ENCODE measurements at regions not wholly inside any gene's neighbourhood (a gene's known extent, or its start where the extent isn't known, plus 50 kb on each side); places are given as distances from the start of the nearest gene placed in this dataset.

- DNase-seq (ENCODE audit: low spot score) = peak; percentile 29
Observed at GRCh38 chr4:128358231-128358912, 70.8 kb upstream of the PGRMC2 start.

GRCh38 chr4:128357286-128357685 lies 69.7 kb upstream of the PGRMC2 start:
- DNase-seq (ENCODE audit: low spot score) = no peak

- DNase-seq (ENCODE audit: low spot score) = no peak
Observed at GRCh38 chr4:128355305-128355704, 67.7 kb upstream of the PGRMC2 start.

GRCh38 chr4:128354205-128354821 lies 66.7 kb upstream of the PGRMC2 start:
- DNase-seq (ENCODE audit: low spot score) = peak; percentile 57

GRCh38 chr4:128353791-128354190 lies 66.2 kb upstream of the PGRMC2 start:
- no peak for DNase-seq (ENCODE audit: low spot score)

- no peak for DNase-seq (ENCODE audit: low spot score)
Observed at GRCh38 chr4:128351502-128351901, 63.9 kb upstream of the PGRMC2 start.

- no peak for DNase-seq (ENCODE audit: low spot score)
Observed at GRCh38 chr4:128350449-128351045, 62.9 kb upstream of the PGRMC2 start.

GRCh38 chr4:128349921-128350320 lies 62.3 kb upstream of the PGRMC2 start:
- peak; percentile 36 for DNase-seq (ENCODE audit: low spot score)

- DNase-seq (ENCODE audit: low spot score) = no peak
Observed at GRCh38 chr4:128347930-128348660, 60.5 kb upstream of the PGRMC2 start.

- DNase-seq (ENCODE audit: low spot score) = no peak
Observed at GRCh38 chr4:128347175-128347868, 59.7 kb upstream of the PGRMC2 start.

GRCh38 chr4:128346054-128346716 lies 58.6 kb upstream of the PGRMC2 start:
- no peak for DNase-seq (ENCODE audit: low spot score)

GRCh38 chr4:128345650-128346049 lies 58.0 kb upstream of the PGRMC2 start:
- no peak for DNase-seq (ENCODE audit: low spot score)

- no peak for DNase-seq (ENCODE audit: low spot score)
Observed at GRCh38 chr4:128342762-128343161, 55.1 kb upstream of the PGRMC2 start.

GRCh38 chr4:128341634-128342033 lies 54.0 kb upstream of the PGRMC2 start:
- DNase-seq (ENCODE audit: low spot score) = no peak

- DNase-seq (ENCODE audit: low spot score) = peak; percentile 41
Observed at GRCh38 chr4:128338634-128339355, 51.2 kb upstream of the PGRMC2 start.

GRCh38 chr4:128337863-128338262 lies 50.2 kb upstream of the PGRMC2 start:
- no peak for DNase-seq (ENCODE audit: low spot score)
